ENCODE measurements at regions not wholly inside any gene's neighbourhood (a gene's known extent, or its start where the extent isn't known, plus 50 kb on each side); places are given as distances from the start of the nearest gene placed in this dataset.

GRCh38 chr17:79545251-79546005 is 65.4 kb downstream of the RBFOX3 start:
- Histone ChIP-seq H3K9ac (no peak overlapping the region), H3K36me3 (ENCODE audit: low read depth) (no peaks in the 10 kb centered on the region), H3K4me1 (ENCODE audit: insufficient read depth) (no peaks in the 10 kb centered on the region), H2AFZ (no peak overlapping the region), H3K27me3 (replicated peaks; ENCODE audit: insufficient read depth) (no peaks in the 10 kb centered on the region), H3K79me2 (ENCODE audit: insufficient read depth) (no peaks in the 10 kb centered on the region), H3K9me3 (ENCODE audit: low read depth) (no peaks in the 10 kb centered on the region), H3K4me3 (no peak overlapping the region), H3K4me2 (ENCODE audit: unreplicated experiment) (no peak overlapping the region), H3K9me2 (ENCODE audit: insufficient read depth) (no peaks in the 10 kb centered on the region), H4K20me1 (ENCODE audit: insufficient read depth) (no peaks in the 10 kb centered on the region), H3K27ac (no peak overlapping the region), H3F3A (ENCODE audit: insufficient read depth) (no peaks in the 10 kb centered on the region)
- DNase-seq: no peak
- in situ Hi-C loops (cut with MboI): no loop called here
- TF ChIP-seq EZH2phosphoT487 (IDR thresholded peaks at IDR 0.05; ENCODE audit: insufficient read depth, low read depth) (no peak), EZH2 (IDR thresholded peaks at IDR 0.05; ENCODE audit: insufficient read depth, poor library complexity, severe bottlenecking) (no peak)
- 40 to 41% methylated on average over 17 to 20 of the region's 20 CpGs for WGBS, 2 experiments (ENCODE audit: low coverage in 1 of 2, low lambda C conversion rate in 2 of 2, missing lambda C conversion rate in 2 of 2)

GRCh38 chr17:79544142-79544914 is 66.5 kb downstream of the RBFOX3 start:
- H3K79me2 ChIP-seq (ENCODE audit: insufficient read depth): no peaks in the 10 kb centered on the region
- no peak for DNase-seq
- no peak overlapping the region for H3K4me3 ChIP-seq
- H2AFZ ChIP-seq: no peak overlapping the region
- H3K36me3 ChIP-seq (ENCODE audit: low read depth): no peaks in the 10 kb centered on the region
- H3K4me2 ChIP-seq (ENCODE audit: unreplicated experiment): no peak overlapping the region
- no peak overlapping the region for H3K27ac ChIP-seq
- no peaks in the 10 kb centered on the region for H3K9me3 ChIP-seq (ENCODE audit: low read depth)
- in situ Hi-C loops (cut with MboI): no loop called here
- no peak overlapping the region for H3K9ac ChIP-seq
- no peaks in the 10 kb centered on the region for H3K9me2 ChIP-seq (ENCODE audit: insufficient read depth)
- H3K4me1 ChIP-seq (ENCODE audit: insufficient read depth): no peaks in the 10 kb centered on the region
- no peaks in the 10 kb centered on the region for H4K20me1 ChIP-seq (ENCODE audit: insufficient read depth)
- H3F3A ChIP-seq (ENCODE audit: insufficient read depth): no peaks in the 10 kb centered on the region
- TF ChIP-seq EZH2 (IDR thresholded peaks at IDR 0.05; ENCODE audit: insufficient read depth, poor library complexity, severe bottlenecking): no peak
- no peak for TF ChIP-seq EZH2phosphoT487 (IDR thresholded peaks at IDR 0.05; ENCODE audit: insufficient read depth, low read depth)
- 55 to 58% methylated on average over 16 to 19 of the region's 19 CpGs for WGBS, 2 experiments (ENCODE audit: low coverage in 1 of 2, low lambda C conversion rate in 2 of 2, missing lambda C conversion rate in 2 of 2)
- no peaks in the 10 kb centered on the region for H3K27me3 ChIP-seq (replicated peaks; ENCODE audit: insufficient read depth)

- Histone ChIP-seq H3K27me3 (replicated peaks; ENCODE audit: insufficient read depth) (no peaks in the 10 kb centered on the region), H3K27ac (no peak overlapping the region), H2AFZ (no peak overlapping the region), H3K79me2 (ENCODE audit: insufficient read depth) (no peaks in the 10 kb centered on the region), H3K9me3 (ENCODE audit: low read depth) (no peaks in the 10 kb centered on the region), H3K9me2 (ENCODE audit: insufficient read depth) (no peaks in the 10 kb centered on the region), H4K20me1 (ENCODE audit: insufficient read depth) (no peaks in the 10 kb centered on the region), H3K4me2 (ENCODE audit: unreplicated experiment) (no peak overlapping the region), H3K4me1 (ENCODE audit: insufficient read depth) (no peaks in the 10 kb centered on the region), H3K4me3 (no peak overlapping the region), H3F3A (ENCODE audit: insufficient read depth) (no peaks in the 10 kb centered on the region), H3K36me3 (ENCODE audit: low read depth) (no peaks in the 10 kb centered on the region), H3K9ac (no peak overlapping the region)
- no peak for DNase-seq
- WGBS, 2 experiments (ENCODE audit: low coverage in 1 of 2, low lambda C conversion rate in 2 of 2, missing lambda C conversion rate in 2 of 2): 52% methylated on average over 15 of the region's 15 CpGs
- TF ChIP-seq EZH2phosphoT487 (IDR thresholded peaks at IDR 0.05; ENCODE audit: insufficient read depth, low read depth) (no peak), EZH2 (IDR thresholded peaks at IDR 0.05; ENCODE audit: insufficient read depth, poor library complexity, severe bottlenecking) (no peak)
- in situ Hi-C loops (cut with MboI): no loop called here
Observed at GRCh38 chr17:79543531-79543930, 67.3 kb downstream of the RBFOX3 start.

- DNase-seq: no peak
- Histone ChIP-seq H3K27me3 (replicated peaks; ENCODE audit: insufficient read depth) (no peaks in the 10 kb centered on the region), H3K27ac (no peak overlapping the region), H4K20me1 (ENCODE audit: insufficient read depth) (no peaks in the 10 kb centered on the region), H3K79me2 (ENCODE audit: insufficient read depth) (no peaks in the 10 kb centered on the region), H3K4me3 (no peak overlapping the region), H3K9ac (no peak overlapping the region), H3K9me2 (ENCODE audit: insufficient read depth) (no peaks in the 10 kb centered on the region), H3F3A (ENCODE audit: insufficient read depth) (no peaks in the 10 kb centered on the region), H2AFZ (no peak overlapping the region), H3K36me3 (ENCODE audit: low read depth) (no peaks in the 10 kb centered on the region), H3K4me1 (ENCODE audit: insufficient read depth) (no peaks in the 10 kb centered on the region), H3K9me3 (ENCODE audit: low read depth) (no peaks in the 10 kb centered on the region), H3K4me2 (ENCODE audit: unreplicated experiment) (no peak overlapping the region)
- no peak for TF ChIP-seq EZH2phosphoT487 (IDR thresholded peaks at IDR 0.05; ENCODE audit: insufficient read depth, low read depth)
- no peak for TF ChIP-seq EZH2 (IDR thresholded peaks at IDR 0.05; ENCODE audit: insufficient read depth, poor library complexity, severe bottlenecking)
- in situ Hi-C loops (cut with MboI): no loop called here
- WGBS, 2 experiments (ENCODE audit: low coverage in 1 of 2, low lambda C conversion rate in 2 of 2, missing lambda C conversion rate in 2 of 2): 65 to 67% methylated on average over 8 of the region's 8 CpGs
Observed at GRCh38 chr17:79542718-79543117, 68.1 kb downstream of the RBFOX3 start.

Measured in GM23248 (cell line).